ENCODE measurements at regions not wholly inside any gene's neighbourhood (a gene's known extent, or its start where the extent isn't known, plus 50 kb on each side); places are given as distances from the start of the nearest gene placed in this dataset.

GRCh38 chr16:86252596-86252995 lies 257.7 kb upstream of the FOXF1 start:
- no peak for FAIRE-seq
- CTCF ChIA-PET = interaction anchor here (0.7 to 2.3 kb wide), 7 partner anchors 9 to 265 kb away, joined by 3 to 7 read pairs (median 4); no protein-coding TSS in a partner anchor
- DNase-seq (ENCODE audit: low read depth in 1 of 2, low spot score in 1 of 2) = peak in 1 of 2 experiments; percentile 35
- no peak overlapping the region for H3K27ac ChIP-seq
- TF ChIP-seq KDM1A (IDR thresholded peaks at IDR 0.05; ENCODE audit: low read depth) (no peak), SMC3 (IDR thresholded peaks at IDR 0.05) (no peak), EHF (CRISPR knock-in tag; IDR thresholded peaks at IDR 0.05) (no peak), RAD21 (conservative IDR thresholded peaks at IDR 0.05 in 1 of 2, IDR thresholded peaks at IDR 0.05 in 1 of 2) (peak; percentile 22 to 51; a peak in 2 of 5 replicates), ZSCAN20 (CRISPR knock-in tag; IDR thresholded peaks at IDR 0.05) (no peak), POLR2A (IDR thresholded peaks at IDR 0.05; ENCODE audit: low read length) (no peak), CTCF (IDR thresholded peaks at IDR 0.05) (peak; percentile 31)
- no peaks in the 10 kb centered on the region for H3K4me1 ChIP-seq
- ATAC-seq = peak in 1 of 2 experiments; percentile 55; a peak in 3 of 6 replicates
- no peak overlapping the region for H3K4me3 ChIP-seq
- 2% methylated on average over 6 of the region's 6 CpGs for WGBS (ENCODE audit: missing lambda C conversion rate)
- POLR2A ChIA-PET = no interaction called here
- H3K4me2 ChIP-seq = no peak overlapping the region
- H3K9me3 ChIP-seq = 0 out of 3 replicates have a peak, but pooled peaks cover 2% of the 10 kb centered on the region

GRCh38 chr16:86255966-86256365 lies 254.4 kb upstream of the FOXF1 start:
- Histone ChIP-seq H3K4me1 (no peaks in the 10 kb centered on the region), H3K4me2 (no peak overlapping the region), H3K9me3 (peaks cover 6% of the 10 kb centered on the region; the same call in 2 of the 3 replicates), H3K4me3 (no peak overlapping the region), H3K27ac (no peak overlapping the region)
- ATAC-seq (no peak), DNase-seq (ENCODE audit: low read depth in 1 of 2, low spot score in 1 of 2) (no peak), FAIRE-seq (no peak)
- ChIA-PET CTCF (no interaction called here), POLR2A (no interaction called here)
- TF ChIP-seq HOXA7 (CRISPR knock-in tag; IDR thresholded peaks at IDR 0.05) = no peak
- TF ChIP-seq CBX2 (IDR thresholded peaks at IDR 0.05; ENCODE audit: borderline replicate concordance, low read depth) = no peak
- TF ChIP-seq ESRRA (IDR thresholded peaks at IDR 0.05; ENCODE audit: borderline replicate concordance, low read length) = no peak
- no peak for TF ChIP-seq HDAC2 (IDR thresholded peaks at IDR 0.05)
- TF ChIP-seq EHMT2 (IDR thresholded peaks at IDR 0.05; ENCODE audit: low read depth) = no peak
- TF ChIP-seq ZFP36 (IDR thresholded peaks at IDR 0.05; ENCODE audit: borderline replicate concordance, partially characterized antibody) = no peak
- TF ChIP-seq ELK1 (IDR thresholded peaks at IDR 0.05; ENCODE audit: low read depth, low read length) = no peak
- no peak for TF ChIP-seq BHLHE40 (IDR thresholded peaks at IDR 0.05; ENCODE audit: low read depth, low read length)
- no peak for TF ChIP-seq BCL3 (IDR thresholded peaks at IDR 0.05)
- no peak for TF ChIP-seq FOSB (CRISPR knock-in tag; IDR thresholded peaks at IDR 0.05)
- no peak for TF ChIP-seq HMGXB4 (CRISPR knock-in tag; IDR thresholded peaks at IDR 0.05; ENCODE audit: borderline replicate concordance)
- no peak for TF ChIP-seq POLR2A (IDR thresholded peaks at IDR 0.05; ENCODE audit: low read length)
- TF ChIP-seq ZNF302 (CRISPR knock-in tag; IDR thresholded peaks at IDR 0.05) = no peak
- no peak for TF ChIP-seq ZC3H11A (IDR thresholded peaks at IDR 0.05)
- TF ChIP-seq SMC3 (IDR thresholded peaks at IDR 0.05) = no peak
- TF ChIP-seq NR3C1 (IDR thresholded peaks at IDR 0.05) = no peak
- no peak for TF ChIP-seq JUN (IDR thresholded peaks at IDR 0.05)

Measured in A549 (cell line).